ENCODE measurements at regions not wholly inside any gene's neighbourhood (a gene's known extent, or its start where the extent isn't known, plus 50 kb on each side); places are given as distances from the start of the nearest gene placed in this dataset.

- DNase-seq (no peak), ATAC-seq (no peak)
- no peaks in the 10 kb centered on the region for H3K27me3 ChIP-seq
- H3K4me1 ChIP-seq: no peaks in the 10 kb centered on the region
- intact Hi-C loops (cut with DNase I): no loop called here
- no peaks in the 10 kb centered on the region for H3K9me3 ChIP-seq
- no peak for TF ChIP-seq CTCF (IDR thresholded peaks at IDR 0.05)
- H3K4me3 ChIP-seq: no peak overlapping the region
- no peaks in the 10 kb centered on the region for H3K36me3 ChIP-seq
- no peak overlapping the region for H3K27ac ChIP-seq
Measured at GRCh38 chr2:182581196-182581935, 134.7 kb upstream of the DNAJC10 start.

GRCh38 chr2:182584462-182584861 lies 131.6 kb upstream of the DNAJC10 start:
- DNase-seq (no peak), ATAC-seq (no peak)
- no peaks in the 10 kb centered on the region for H3K27me3 ChIP-seq
- H3K4me3 ChIP-seq: no peak overlapping the region
- intact Hi-C loops (cut with DNase I): no loop called here
- H3K9me3 ChIP-seq: no peaks in the 10 kb centered on the region
- H3K27ac ChIP-seq: no peak overlapping the region
- no peaks in the 10 kb centered on the region for H3K36me3 ChIP-seq
- H3K4me1 ChIP-seq: peaks cover 0 to 4% of the 10 kb centered on the region in 2 donors
- no peak for TF ChIP-seq CTCF (IDR thresholded peaks at IDR 0.05)

GRCh38 chr2:182585001-182585400 lies 131.1 kb upstream of the DNAJC10 start:
- Histone ChIP-seq H3K36me3 (no peaks in the 10 kb centered on the region), H3K4me1 (peaks cover 0 to 4% of the 10 kb centered on the region in 2 donors), H3K4me3 (no peak overlapping the region), H3K27ac (no peak overlapping the region), H3K9me3 (no peaks in the 10 kb centered on the region), H3K27me3 (no peaks in the 10 kb centered on the region)
- DNase-seq (no peak), ATAC-seq (no peak)
- intact Hi-C loops (cut with DNase I): no loop called here
- TF ChIP-seq CTCF (IDR thresholded peaks at IDR 0.05): no peak

GRCh38 chr2:182585430-182585829 lies 130.6 kb upstream of the DNAJC10 start:
- no peaks in the 10 kb centered on the region for H3K9me3 ChIP-seq
- H3K27me3 ChIP-seq: no peaks in the 10 kb centered on the region
- no peak overlapping the region for H3K4me3 ChIP-seq
- no peak overlapping the region for H3K27ac ChIP-seq
- H3K4me1 ChIP-seq: peaks cover 0 to 4% of the 10 kb centered on the region in 2 donors
- H3K36me3 ChIP-seq: no peaks in the 10 kb centered on the region
- no peak for ATAC-seq
- no peak for DNase-seq
- intact Hi-C loops (cut with DNase I): no loop called here
- no peak for TF ChIP-seq CTCF (IDR thresholded peaks at IDR 0.05)

GRCh38 chr2:182586426-182586825 lies 129.6 kb upstream of the DNAJC10 start:
- Histone ChIP-seq H3K27me3 (no peaks in the 10 kb centered on the region), H3K36me3 (no peaks in the 10 kb centered on the region), H3K9me3 (no peaks in the 10 kb centered on the region), H3K4me3 (no peak overlapping the region), H3K4me1 (peaks cover 0 to 4% of the 10 kb centered on the region in 2 donors), H3K27ac (no peak overlapping the region)
- no peak for TF ChIP-seq CTCF (IDR thresholded peaks at IDR 0.05)
- no peak for ATAC-seq
- intact Hi-C loops (cut with DNase I): no loop called here
- no peak for DNase-seq

All from left lung (tissue), 4 donors.